ENCODE measurements at regions not wholly inside any gene's neighbourhood (a gene's known extent, or its start where the extent isn't known, plus 50 kb on each side); places are given as distances from the start of the nearest gene placed in this dataset.

GRCh38 chr15:70283511-70283910 is 185.8 kb upstream of the TLE3 start:
- H3K27me3 Mint-ChIP-seq (ENCODE audit: unreplicated experiment), result no peaks in the 10 kb centered on the region
- peaks cover 11% of the 10 kb centered on the region for H3K4me1 Mint-ChIP-seq (ENCODE audit: low read depth, unreplicated experiment)
- no peak for DNase-seq
- peaks cover 6% of the 10 kb centered on the region for H3K9me3 Mint-ChIP-seq (ENCODE audit: unreplicated experiment)
- H3K36me3 Mint-ChIP-seq (ENCODE audit: unreplicated experiment), result no peaks in the 10 kb centered on the region
- H3K4me3 Mint-ChIP-seq (ENCODE audit: unreplicated experiment), result no peak overlapping the region
- TF ChIP-seq, protein P1, sequence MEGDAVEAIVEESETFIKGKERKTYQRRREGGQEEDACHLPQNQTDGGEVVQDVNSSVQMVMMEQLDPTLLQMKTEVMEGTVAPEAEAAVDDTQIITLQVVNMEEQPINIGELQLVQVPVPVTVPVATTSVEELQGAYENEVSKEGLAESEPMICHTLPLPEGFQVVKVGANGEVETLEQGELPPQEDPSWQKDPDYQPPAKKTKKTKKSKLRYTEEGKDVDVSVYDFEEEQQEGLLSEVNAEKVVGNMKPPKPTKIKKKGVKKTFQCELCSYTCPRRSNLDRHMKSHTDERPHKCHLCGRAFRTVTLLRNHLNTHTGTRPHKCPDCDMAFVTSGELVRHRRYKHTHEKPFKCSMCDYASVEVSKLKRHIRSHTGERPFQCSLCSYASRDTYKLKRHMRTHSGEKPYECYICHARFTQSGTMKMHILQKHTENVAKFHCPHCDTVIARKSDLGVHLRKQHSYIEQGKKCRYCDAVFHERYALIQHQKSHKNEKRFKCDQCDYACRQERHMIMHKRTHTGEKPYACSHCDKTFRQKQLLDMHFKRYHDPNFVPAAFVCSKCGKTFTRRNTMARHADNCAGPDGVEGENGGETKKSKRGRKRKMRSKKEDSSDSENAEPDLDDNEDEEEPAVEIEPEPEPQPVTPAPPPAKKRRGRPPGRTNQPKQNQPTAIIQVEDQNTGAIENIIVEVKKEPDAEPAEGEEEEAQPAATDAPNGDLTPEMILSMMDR (IDR thresholded peaks at IDR 0.05; ENCODE audit: partially characterized antibody, unreplicated experiment), result no peak
- H3K27ac Mint-ChIP-seq (ENCODE audit: unreplicated experiment), result no peak overlapping the region

DNA sequence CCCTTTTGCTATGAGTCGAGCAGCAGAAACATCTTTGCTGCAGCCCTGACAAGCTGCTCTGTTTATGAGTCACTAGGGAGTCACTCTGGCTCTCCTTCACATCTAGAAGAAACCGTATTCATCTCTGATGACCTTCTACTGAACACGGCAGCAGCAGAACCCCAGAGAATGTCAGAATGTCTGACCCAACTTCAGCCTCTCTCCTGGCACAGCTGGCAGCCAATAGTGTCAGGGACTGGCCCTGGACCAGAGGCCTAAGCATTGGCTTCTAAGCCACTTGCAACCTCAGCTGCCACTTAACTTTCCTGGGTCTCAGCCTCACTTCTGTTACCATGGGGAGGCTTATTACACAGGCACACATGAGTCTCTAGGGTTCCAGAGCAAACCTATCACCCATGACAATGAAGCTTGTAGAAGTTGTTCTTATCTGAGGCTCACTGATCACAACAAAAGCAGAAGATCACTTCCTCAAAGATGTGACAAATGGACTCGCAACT is 184.1 kb upstream of the TLE3 start:
- no peaks in the 10 kb centered on the region for H3K36me3 Mint-ChIP-seq (ENCODE audit: unreplicated experiment)
- no peak for DNase-seq

GRCh38 chr15:70281261-70281810 is 183.6 kb upstream of the TLE3 start:
- TF ChIP-seq, protein P1 (IDR thresholded peaks at IDR 0.05; ENCODE audit: partially characterized antibody, unreplicated experiment), result no peak
- peaks cover 3% of the 10 kb centered on the region for H3K27me3 Mint-ChIP-seq (ENCODE audit: unreplicated experiment)

More for the DNA sequence above, 184.1 kb upstream of the TLE3 start:
- H3K27ac Mint-ChIP-seq (ENCODE audit: unreplicated experiment), result no peak overlapping the region
- peaks cover 4% of the 10 kb centered on the region for H3K9me3 Mint-ChIP-seq (ENCODE audit: unreplicated experiment)
- peaks cover 3% of the 10 kb centered on the region for H3K27me3 Mint-ChIP-seq (ENCODE audit: unreplicated experiment)
- TF ChIP-seq, protein P1 (IDR thresholded peaks at IDR 0.05; ENCODE audit: partially characterized antibody, unreplicated experiment), result no peak
- H3K4me3 Mint-ChIP-seq (ENCODE audit: unreplicated experiment), result no peak overlapping the region
- peaks cover 11% of the 10 kb centered on the region for H3K4me1 Mint-ChIP-seq (ENCODE audit: low read depth, unreplicated experiment)

DNA sequence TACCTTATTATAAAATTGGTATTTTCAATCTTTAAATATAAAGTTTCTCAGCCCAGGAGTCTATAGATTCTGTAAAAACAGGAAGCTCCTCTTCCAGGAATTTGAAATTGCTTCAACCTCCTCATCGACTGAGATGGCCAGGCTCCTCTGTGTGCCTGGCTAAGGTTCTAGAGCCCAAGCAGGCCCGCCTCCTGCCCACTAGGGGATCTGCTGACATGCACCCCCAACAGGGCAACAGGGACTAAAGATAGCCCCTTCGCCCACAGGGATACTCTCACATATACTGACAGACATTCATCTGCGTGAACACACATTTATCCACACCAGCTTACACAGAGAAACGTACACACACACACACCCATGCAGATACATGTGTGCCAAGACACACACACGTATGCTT is 183.1 kb upstream of the TLE3 start:
- Mint-ChIP-seq H3K4me1 (ENCODE audit: low read depth, unreplicated experiment) (peaks cover 4% of the 10 kb centered on the region), H3K9me3 (ENCODE audit: unreplicated experiment) (peaks cover 4% of the 10 kb centered on the region), H3K27me3 (ENCODE audit: unreplicated experiment) (peaks cover 3% of the 10 kb centered on the region), H3K4me3 (ENCODE audit: unreplicated experiment) (no peak overlapping the region), H3K36me3 (ENCODE audit: unreplicated experiment) (no peaks in the 10 kb centered on the region), H3K27ac (ENCODE audit: unreplicated experiment) (no peak overlapping the region)
- TF ChIP-seq, protein P1 (IDR thresholded peaks at IDR 0.05; ENCODE audit: partially characterized antibody, unreplicated experiment), result no peak
- no peak for DNase-seq

More at GRCh38 chr15:70281261-70281810, 183.6 kb upstream of the TLE3 start:
- no peak for DNase-seq
- no peak overlapping the region for H3K4me3 Mint-ChIP-seq (ENCODE audit: unreplicated experiment)
- peaks cover 4% of the 10 kb centered on the region for H3K9me3 Mint-ChIP-seq (ENCODE audit: unreplicated experiment)
- H3K27ac Mint-ChIP-seq (ENCODE audit: unreplicated experiment), result no peak overlapping the region
- H3K36me3 Mint-ChIP-seq (ENCODE audit: unreplicated experiment), result no peaks in the 10 kb centered on the region
- peaks cover 8% of the 10 kb centered on the region for H3K4me1 Mint-ChIP-seq (ENCODE audit: low read depth, unreplicated experiment)

GRCh38 chr15:70279096-70279495 is 181.4 kb upstream of the TLE3 start:
- H3K9me3 Mint-ChIP-seq (ENCODE audit: unreplicated experiment), result peaks cover 4% of the 10 kb centered on the region
- no peak overlapping the region for H3K27ac Mint-ChIP-seq (ENCODE audit: unreplicated experiment)
- no peaks in the 10 kb centered on the region for H3K36me3 Mint-ChIP-seq (ENCODE audit: unreplicated experiment)
- peaks cover 3% of the 10 kb centered on the region for H3K27me3 Mint-ChIP-seq (ENCODE audit: unreplicated experiment)
- H3K4me1 Mint-ChIP-seq (ENCODE audit: low read depth, unreplicated experiment), result no peaks in the 10 kb centered on the region
- H3K4me3 Mint-ChIP-seq (ENCODE audit: unreplicated experiment), result no peak overlapping the region
- TF ChIP-seq, protein P1 (IDR thresholded peaks at IDR 0.05; ENCODE audit: partially characterized antibody, unreplicated experiment), result no peak
- DNase-seq, result no peak
